ENCODE measurements at regions not wholly inside any gene's neighbourhood (a gene's known extent, or its start where the extent isn't known, plus 50 kb on each side); places are given as distances from the start of the nearest gene placed in this dataset.
A peak's percentile ranks its signal among the peaks of the same experiment; 100 is the strongest.

GRCh38 chr15:98174286-98174685, 213.8 kb downstream of the ARRDC4 start:
- Mint-ChIP-seq H3K27me3 (peaks cover 21% of the 10 kb centered on the region), H3K36me3 (ENCODE audit: low read depth) (no peaks in the 10 kb centered on the region), H3K9me3 (no peaks in the 10 kb centered on the region), H3K27ac (no peak overlapping the region), H3K4me1 (ENCODE audit: low read depth) (peaks cover 8% of the 10 kb centered on the region), H3K4me3 (no peak overlapping the region)
- no peak for DNase-seq

GRCh38 chr15:98174841-98175240, 214.3 kb downstream of the ARRDC4 start:
- H3K27me3 Mint-ChIP-seq, result peaks cover 26% of the 10 kb centered on the region
- H3K4me1 Mint-ChIP-seq (ENCODE audit: low read depth), result peaks cover 8% of the 10 kb centered on the region
- H3K4me3 Mint-ChIP-seq, result no peak overlapping the region
- H3K9me3 Mint-ChIP-seq, result no peaks in the 10 kb centered on the region
- H3K36me3 Mint-ChIP-seq (ENCODE audit: low read depth), result no peaks in the 10 kb centered on the region
- H3K27ac Mint-ChIP-seq, result no peak overlapping the region
- no peak for DNase-seq

GRCh38 chr15:98177966-98178592, 217.6 kb downstream of the ARRDC4 start:
- H3K4me1 Mint-ChIP-seq (ENCODE audit: low read depth), result peaks cover 8% of the 10 kb centered on the region
- DNase-seq, result peak; percentile 30
- peaks cover 43% of the 10 kb centered on the region for H3K27me3 Mint-ChIP-seq

GRCh38 chr15:98178861-98179260, 218.4 kb downstream of the ARRDC4 start:
- Mint-ChIP-seq H3K9me3 (no peaks in the 10 kb centered on the region), H3K36me3 (ENCODE audit: low read depth) (no peaks in the 10 kb centered on the region), H3K27me3 (peaks cover 45% of the 10 kb centered on the region), H3K4me3 (no peak overlapping the region), H3K4me1 (ENCODE audit: low read depth) (peaks cover 8% of the 10 kb centered on the region), H3K27ac (no peak overlapping the region)
- no peak for DNase-seq

More at GRCh38 chr15:98177966-98178592, 217.6 kb downstream of the ARRDC4 start:
- H3K27ac Mint-ChIP-seq, result no peak overlapping the region
- no peaks in the 10 kb centered on the region for H3K9me3 Mint-ChIP-seq
- no peaks in the 10 kb centered on the region for H3K36me3 Mint-ChIP-seq (ENCODE audit: low read depth)
- no peak overlapping the region for H3K4me3 Mint-ChIP-seq

GRCh38 chr15:98187549-98187948, 227.0 kb downstream of the ARRDC4 start:
- Mint-ChIP-seq H3K4me1 (ENCODE audit: low read depth) (no peaks in the 10 kb centered on the region), H3K36me3 (ENCODE audit: low read depth) (no peaks in the 10 kb centered on the region), H3K9me3 (no peaks in the 10 kb centered on the region), H3K27me3 (peaks cover 19% of the 10 kb centered on the region), H3K4me3 (no peak overlapping the region), H3K27ac (no peak overlapping the region)
- DNase-seq, result no peak

GRCh38 chr15:98190914-98191313, 230.4 kb downstream of the ARRDC4 start:
- Mint-ChIP-seq H3K9me3 (no peaks in the 10 kb centered on the region), H3K4me1 (ENCODE audit: low read depth) (no peaks in the 10 kb centered on the region), H3K27me3 (peaks cover 11% of the 10 kb centered on the region), H3K27ac (no peak overlapping the region), H3K36me3 (ENCODE audit: low read depth) (no peaks in the 10 kb centered on the region), H3K4me3 (no peak overlapping the region)
- DNase-seq, result no peak

- no peaks in the 10 kb centered on the region for H3K4me1 Mint-ChIP-seq (ENCODE audit: low read depth)
- H3K4me3 Mint-ChIP-seq, result no peak overlapping the region
These were observed 235.3 kb downstream of the ARRDC4 start for GRCh38 chr15:98195796-98196195.

GRCh38 chr15:98196371-98196770, 235.9 kb downstream of the ARRDC4 start:
- Mint-ChIP-seq H3K9me3 (no peaks in the 10 kb centered on the region), H3K27me3 (peaks cover 8% of the 10 kb centered on the region), H3K27ac (no peak overlapping the region), H3K36me3 (ENCODE audit: low read depth) (no peaks in the 10 kb centered on the region), H3K4me1 (ENCODE audit: low read depth) (no peaks in the 10 kb centered on the region), H3K4me3 (no peak overlapping the region)
- no peak for DNase-seq

More at GRCh38 chr15:98195796-98196195, 235.3 kb downstream of the ARRDC4 start:
- no peak for DNase-seq
- Mint-ChIP-seq H3K27ac (no peak overlapping the region), H3K27me3 (peaks cover 8% of the 10 kb centered on the region), H3K9me3 (no peaks in the 10 kb centered on the region), H3K36me3 (ENCODE audit: low read depth) (no peaks in the 10 kb centered on the region)

- no peak for DNase-seq
- H3K4me1 Mint-ChIP-seq (ENCODE audit: low read depth), result no peaks in the 10 kb centered on the region
- peaks cover 11% of the 10 kb centered on the region for H3K27me3 Mint-ChIP-seq
- no peaks in the 10 kb centered on the region for H3K36me3 Mint-ChIP-seq (ENCODE audit: low read depth)
- no peak overlapping the region for H3K4me3 Mint-ChIP-seq
- H3K9me3 Mint-ChIP-seq, result no peaks in the 10 kb centered on the region
- H3K27ac Mint-ChIP-seq, result no peak overlapping the region
These were observed 241.8 kb downstream of the ARRDC4 start for GRCh38 chr15:98202256-98202655.

- no peak overlapping the region for H3K27ac Mint-ChIP-seq
- no peak for DNase-seq
- H3K27me3 Mint-ChIP-seq, result peaks cover 22% of the 10 kb centered on the region
- H3K9me3 Mint-ChIP-seq, result no peaks in the 10 kb centered on the region
- H3K36me3 Mint-ChIP-seq (ENCODE audit: low read depth), result no peaks in the 10 kb centered on the region
- no peaks in the 10 kb centered on the region for H3K4me1 Mint-ChIP-seq (ENCODE audit: low read depth)
- H3K4me3 Mint-ChIP-seq, result no peak overlapping the region
These were observed 243.6 kb downstream of the ARRDC4 start for GRCh38 chr15:98203872-98204660.

- H3K4me1 Mint-ChIP-seq (ENCODE audit: low read depth), result no peaks in the 10 kb centered on the region
- DNase-seq, result no peak
- H3K4me3 Mint-ChIP-seq, result no peak overlapping the region
- H3K27me3 Mint-ChIP-seq, result peaks cover 17% of the 10 kb centered on the region
- H3K36me3 Mint-ChIP-seq (ENCODE audit: low read depth), result no peaks in the 10 kb centered on the region
- H3K27ac Mint-ChIP-seq, result no peak overlapping the region
- H3K9me3 Mint-ChIP-seq, result no peaks in the 10 kb centered on the region
These were observed 247.4 kb downstream of the ARRDC4 start for GRCh38 chr15:98207928-98208327.

- no peaks in the 10 kb centered on the region for H3K36me3 Mint-ChIP-seq (ENCODE audit: low read depth)
- DNase-seq, result no peak
- H3K27ac Mint-ChIP-seq, result no peak overlapping the region
- H3K9me3 Mint-ChIP-seq, result no peaks in the 10 kb centered on the region
- no peaks in the 10 kb centered on the region for H3K4me1 Mint-ChIP-seq (ENCODE audit: low read depth)
- H3K27me3 Mint-ChIP-seq, result no peaks in the 10 kb centered on the region
- H3K4me3 Mint-ChIP-seq, result no peak overlapping the region
These were observed 253.0 kb downstream of the ARRDC4 start for GRCh38 chr15:98213346-98213979.

- Mint-ChIP-seq H3K36me3 (ENCODE audit: low read depth) (no peaks in the 10 kb centered on the region), H3K4me3 (no peak overlapping the region), H3K9me3 (no peaks in the 10 kb centered on the region), H3K27ac (no peak overlapping the region), H3K4me1 (ENCODE audit: low read depth) (no peaks in the 10 kb centered on the region), H3K27me3 (no peaks in the 10 kb centered on the region)
- no peak for DNase-seq
These were observed 255.7 kb downstream of the ARRDC4 start for GRCh38 chr15:98216166-98216565.

GRCh38 chr15:98217356-98217755, 256.9 kb downstream of the ARRDC4 start:
- H3K36me3 Mint-ChIP-seq (ENCODE audit: low read depth), result no peaks in the 10 kb centered on the region
- DNase-seq, result no peak
- H3K9me3 Mint-ChIP-seq, result no peaks in the 10 kb centered on the region
- no peak overlapping the region for H3K27ac Mint-ChIP-seq
- no peaks in the 10 kb centered on the region for H3K27me3 Mint-ChIP-seq
- H3K4me1 Mint-ChIP-seq (ENCODE audit: low read depth), result no peaks in the 10 kb centered on the region
- H3K4me3 Mint-ChIP-seq, result no peak overlapping the region

GRCh38 chr15:98221144-98221543, 260.6 kb downstream of the ARRDC4 start:
- no peaks in the 10 kb centered on the region for H3K4me1 Mint-ChIP-seq (ENCODE audit: low read depth)
- no peaks in the 10 kb centered on the region for H3K9me3 Mint-ChIP-seq
- no peak for DNase-seq

More at GRCh38 chr15:98221144-98221543, 260.6 kb downstream of the ARRDC4 start:
- H3K4me3 Mint-ChIP-seq, result no peak overlapping the region
- H3K36me3 Mint-ChIP-seq (ENCODE audit: low read depth), result no peaks in the 10 kb centered on the region
- no peaks in the 10 kb centered on the region for H3K27me3 Mint-ChIP-seq
- no peak overlapping the region for H3K27ac Mint-ChIP-seq

Measured in activated T-cell treated with anti-CD3 and anti-CD28 coated beads, Interleukin-2, amount 50 U/mL, for 24 hours (primary cell).